Epidermal melanocyte (primary cell): ENCODE measurements at regions not wholly inside any gene's neighbourhood (a gene's known extent, or its start where the extent isn't known, plus 50 kb on each side); places are given as distances from the start of the nearest gene placed in this dataset.

Experiments used
- DNase-seq: peaks from one replicate; pipeline ENCODE4 v3.0.0; 2011; ENCODE audit warnings: low spot score; ENCODE audit not compliant: insufficient read length

DNA sequence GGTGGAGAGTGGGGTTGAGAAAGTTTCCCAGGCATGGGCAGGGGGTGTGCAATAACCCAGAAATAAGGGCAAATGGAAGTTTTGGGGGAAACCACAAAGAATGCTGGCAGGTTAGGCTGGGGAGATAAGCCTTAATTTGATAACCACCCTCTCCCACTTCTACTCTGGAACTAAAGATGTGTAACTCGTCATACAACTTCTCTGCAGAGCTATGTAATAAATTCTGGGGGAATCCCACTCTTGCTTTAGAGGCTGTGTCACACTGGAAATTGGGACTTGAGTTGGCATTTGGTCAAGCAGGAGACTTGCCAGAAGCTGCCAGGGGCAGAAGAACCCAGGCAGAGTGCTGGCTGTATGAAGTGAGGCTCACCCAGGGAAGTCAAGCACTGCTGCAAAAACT lies 170.9 kb upstream of the CPEB2 start:
- no peak for DNase-seq

DNA sequence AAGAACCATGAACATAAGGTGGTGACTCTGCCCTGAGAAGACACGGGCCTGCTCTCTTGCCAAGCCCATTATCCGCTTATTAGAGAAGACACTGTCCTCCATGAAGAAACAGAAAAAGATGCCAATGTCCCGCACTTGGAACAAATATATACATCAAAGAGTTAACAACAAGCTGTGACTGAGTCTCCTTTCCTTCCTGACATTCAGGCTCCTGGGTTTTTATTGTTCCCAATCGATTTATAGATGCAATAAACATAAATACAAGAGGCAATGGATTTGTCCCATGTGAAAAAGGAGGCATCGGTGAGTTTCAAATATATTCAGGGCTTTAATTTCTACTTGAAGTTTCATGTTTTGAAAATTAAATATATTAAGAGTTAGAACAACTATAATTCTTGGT lies 169.2 kb upstream of the CPEB2 start:
- no peak for DNase-seq

- no peak for DNase-seq
These were observed 167.9 kb upstream of the CPEB2 start for GRCh38 chr4:14834382-14834781.

GRCh38 chr4:14835288-14835687 lies 167.0 kb upstream of the CPEB2 start:
- DNase-seq, result no peak

DNA sequence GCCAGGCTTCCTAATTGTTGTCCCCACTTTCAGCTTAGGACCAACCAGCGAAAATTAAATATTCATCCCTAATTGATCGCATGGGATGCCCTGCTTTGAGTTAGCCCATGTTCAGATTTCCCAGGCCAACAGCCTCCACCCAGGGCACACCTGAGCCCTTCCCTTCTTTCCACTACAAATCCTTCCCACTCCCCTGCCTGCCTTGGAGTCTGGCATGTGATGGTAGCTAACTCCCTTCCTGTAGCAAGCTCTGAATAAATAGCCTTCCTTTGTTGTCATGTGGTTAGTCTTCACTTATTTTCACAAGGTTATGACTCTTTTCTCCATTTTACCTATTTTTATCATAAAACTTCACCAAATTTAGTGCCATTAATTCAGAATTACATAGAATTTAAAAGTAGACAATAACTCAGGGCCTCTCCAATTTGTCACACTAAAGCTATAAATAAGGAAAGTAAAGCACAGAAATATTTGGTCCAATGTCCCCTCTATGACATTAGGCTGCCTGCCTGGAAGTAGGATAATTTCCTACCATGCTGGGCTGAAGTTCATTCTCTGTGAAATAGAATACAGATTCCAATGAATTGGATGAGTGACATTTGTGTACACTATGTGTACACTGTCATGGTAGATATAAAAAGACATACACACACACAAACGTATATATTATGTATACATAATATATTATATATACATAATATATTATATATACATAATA lies 166.4 kb upstream of the CPEB2 start:
- no peak for DNase-seq

DNA sequence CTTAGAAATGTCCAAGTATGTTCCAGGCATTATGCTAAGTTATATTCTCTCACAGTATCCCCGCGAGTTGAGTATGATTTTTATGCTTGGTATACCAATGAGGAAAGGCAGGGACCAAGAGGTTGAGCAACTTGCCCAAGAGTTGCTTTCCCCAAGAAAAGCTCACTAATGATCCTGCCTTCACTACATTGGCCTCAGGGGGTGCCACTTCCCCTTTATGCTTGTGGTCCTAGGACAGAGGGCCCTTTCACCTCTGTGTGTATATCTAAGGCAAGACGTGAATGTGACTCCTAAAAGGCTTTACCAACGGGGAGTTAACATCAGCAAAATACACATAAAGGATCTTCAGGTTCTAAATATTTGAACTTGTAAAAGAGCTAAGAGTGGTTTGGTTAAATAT lies 164.4 kb upstream of the CPEB2 start:
- no peak for DNase-seq

GRCh38 chr4:14841801-14842768 lies 160.2 kb upstream of the CPEB2 start:
- no peak for DNase-seq

- no peak for DNase-seq
These were observed 159.2 kb upstream of the CPEB2 start for GRCh38 chr4:14842964-14843630.

DNA sequence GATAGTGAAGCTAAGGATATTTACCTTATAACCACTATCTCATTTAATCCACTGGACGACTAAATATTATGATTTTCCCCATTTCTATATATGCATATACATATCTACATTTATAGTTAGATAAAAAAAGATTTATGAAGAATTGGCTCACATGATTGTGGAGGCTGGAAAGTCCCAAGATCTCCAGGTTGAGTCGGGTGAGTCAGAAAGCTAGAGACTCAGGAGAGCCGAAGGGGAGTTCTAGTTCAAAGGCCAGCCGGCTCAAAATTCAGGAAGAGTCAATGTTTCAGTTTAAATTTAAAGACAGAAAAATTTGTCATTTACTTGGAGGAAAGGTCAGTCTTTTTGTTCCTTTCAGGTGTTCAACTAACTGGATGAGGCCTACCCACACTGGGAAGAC lies 158.2 kb upstream of the CPEB2 start:
- no peak for DNase-seq

GRCh38 chr4:14848229-14848628 lies 154.1 kb upstream of the CPEB2 start:
- no peak for DNase-seq

DNA sequence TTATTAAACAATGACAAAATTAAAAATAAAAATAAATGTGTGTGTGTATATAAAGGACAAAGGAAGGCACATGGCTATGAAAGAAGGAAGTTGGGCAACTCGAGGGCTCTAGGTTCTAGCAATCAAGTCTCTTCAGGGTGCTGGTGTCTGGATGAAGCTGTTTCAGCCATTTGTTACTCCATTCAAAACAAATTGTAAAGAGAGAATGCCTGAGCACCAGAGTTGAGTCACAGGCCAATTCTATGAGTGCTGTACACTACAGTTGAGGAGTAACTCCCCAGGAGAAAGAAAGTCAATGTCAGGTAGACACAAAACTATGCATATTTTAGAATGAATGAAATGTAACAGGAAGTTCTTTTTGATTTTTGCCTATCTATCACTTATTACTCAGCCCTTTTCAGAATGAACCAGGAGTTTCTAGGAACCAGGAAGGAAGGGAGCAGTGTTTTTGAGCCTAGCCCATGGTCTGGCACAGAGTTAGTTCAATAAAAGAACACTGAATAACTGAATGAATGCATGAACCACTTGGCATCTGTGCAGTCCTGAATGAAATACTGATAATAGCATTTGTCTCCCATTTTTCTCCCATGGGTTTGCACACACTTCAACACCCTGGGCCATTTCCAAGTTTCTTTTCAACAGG lies 151.7 kb upstream of the CPEB2 start:
- DNase-seq, result no peak

- DNase-seq, result no peak
These were observed 148.9 kb upstream of the CPEB2 start for GRCh38 chr4:14853176-14853943.

DNA sequence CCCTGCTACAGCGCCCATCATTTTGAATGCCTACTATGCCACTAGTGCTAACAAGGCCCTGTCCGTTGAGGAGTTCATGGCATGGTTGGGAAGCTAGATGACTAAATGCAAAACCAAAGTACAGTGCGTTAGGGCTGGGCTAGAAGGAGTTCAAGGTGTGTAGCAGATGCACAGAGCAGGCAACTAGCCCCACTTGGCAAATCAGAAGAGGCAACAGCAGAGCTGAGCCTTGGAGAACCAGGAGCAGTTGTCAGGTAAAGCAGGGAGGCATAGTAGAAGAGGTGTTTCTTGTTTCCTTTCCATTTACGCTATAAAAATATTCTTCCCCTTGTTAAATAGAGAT lies 146.6 kb upstream of the CPEB2 start:
- no peak for DNase-seq

DNA sequence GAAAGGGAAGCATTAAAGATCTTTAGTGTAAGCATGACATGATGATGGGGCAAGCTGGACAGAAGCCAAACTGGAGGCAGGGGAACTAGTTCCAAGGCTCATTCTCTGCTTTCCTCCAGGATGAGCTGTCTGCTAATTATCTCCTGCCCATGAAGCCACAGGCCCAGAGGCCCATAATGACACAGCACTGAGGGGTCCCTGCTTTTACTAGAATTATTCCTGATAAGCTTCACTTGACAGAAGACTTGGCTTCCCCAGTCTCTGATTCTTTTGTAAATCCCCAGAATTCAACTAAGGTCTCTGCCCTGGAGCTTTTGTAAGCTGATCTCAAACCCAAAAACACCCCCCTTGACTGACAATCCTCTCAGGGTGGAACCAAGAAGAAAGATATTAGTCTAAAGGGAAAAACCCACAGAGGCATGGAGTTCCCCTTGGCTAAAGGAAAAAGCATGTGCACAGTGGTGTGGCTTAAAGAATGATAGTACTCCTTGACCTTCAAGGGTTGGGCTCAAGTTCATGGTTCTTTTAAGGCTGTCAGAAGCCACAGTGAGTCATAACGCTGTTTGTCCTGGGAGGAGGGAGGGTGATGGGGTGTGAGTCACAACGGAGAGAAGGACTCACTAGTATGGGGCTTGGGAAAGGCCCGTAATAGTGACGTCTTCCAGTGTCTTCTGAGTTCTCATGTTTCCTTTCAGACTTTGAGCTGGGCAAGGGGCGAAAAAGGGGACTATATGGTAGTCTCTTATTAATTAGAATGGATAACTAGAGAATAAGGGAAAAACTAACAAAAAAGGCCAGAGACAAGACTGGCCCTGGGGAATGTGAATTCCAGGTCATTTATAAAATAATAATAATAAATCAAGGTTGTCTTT lies 146.0 kb upstream of the CPEB2 start:
- peak; percentile 76 for DNase-seq

GRCh38 chr4:14856934-14857235 lies 145.4 kb upstream of the CPEB2 start:
- no peak for DNase-seq

DNA sequence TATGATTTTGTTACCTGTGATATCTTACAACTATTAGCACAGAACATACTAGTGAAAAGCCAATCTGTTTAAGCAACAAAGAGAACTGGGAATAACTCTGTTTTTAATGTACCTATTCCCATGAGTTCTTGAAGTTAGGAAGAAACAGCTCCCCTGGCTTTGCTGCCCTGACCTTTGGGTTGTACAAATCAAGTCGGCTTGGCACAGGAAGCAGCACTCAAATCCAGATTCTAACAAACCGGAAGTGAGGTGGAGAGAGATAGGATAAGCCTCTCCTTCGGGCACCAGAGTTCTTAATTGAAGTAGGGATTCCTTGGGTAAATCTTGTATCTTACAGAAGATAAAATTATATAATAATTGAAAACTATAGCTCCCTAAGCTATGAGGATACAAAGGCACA lies 144.8 kb upstream of the CPEB2 start:
- no peak for DNase-seq

- DNase-seq, result no peak
These were observed 144.3 kb upstream of the CPEB2 start for GRCh38 chr4:14857981-14858380.

GRCh38 chr4:14862891-14863290 lies 139.4 kb upstream of the CPEB2 start:
- DNase-seq, result no peak

GRCh38 chr4:14863418-14864364 lies 138.6 kb upstream of the CPEB2 start:
- no peak for DNase-seq
